Kidney (tissue), 13 donors: ENCODE measurements at regions not wholly inside any gene's neighbourhood (a gene's known extent, or its start where the extent isn't known, plus 50 kb on each side); places are given as distances from the start of the nearest gene placed in this dataset.
"Not testable (repeated sequence)": the region's sequence is repeated elsewhere in the genome, so short reads cannot be mapped to it uniquely, and the experiment has no call there.

Experiments
- DNase-seq, 5 donors: peaks; one replicate each; pipeline ENCODE4 v3.0.0-alpha.2; 2013 to 2020
- FAIRE-seq: peaks from 2 replicates; lab custom pipeline; 2012; peaks lifted over from hg19 to GRCh38; lab: Jason Lieb, UNC
- H3K27ac ChIP-seq, 2 donors: one replicate each; pipeline ENCODE4 v1.7.0; 2013; ENCODE audit warnings: low read depth in 2 of 2, low read length in 2 of 2, inconsistent platforms in 1 of 2
- H3K27me3 ChIP-seq: one replicate; pipeline ENCODE4 v1.7.1; 2013; ENCODE audit warnings: low read length, inconsistent platforms; ENCODE audit not compliant: control insufficient read depth, insufficient read depth
- H3K36me3 ChIP-seq, 3 donors: one replicate each; pipeline versions ENCODE4 v1.7.0 to v1.7.1; 2013; ENCODE audit warnings: low read length in 3 of 3, control low read depth in 1 of 3, inconsistent platforms in 1 of 3; ENCODE audit not compliant: insufficient read depth in 3 of 3, control insufficient read depth in 2 of 3
- H3K4me1 ChIP-seq, 3 donors: one replicate each; pipeline versions ENCODE4 v1.7.0 to v1.7.1; 2013; ENCODE audit warnings: low read length in 3 of 3, inconsistent platforms in 1 of 3, low read depth in 1 of 3; ENCODE audit not compliant: control insufficient read depth in 2 of 3, insufficient read depth in 2 of 3
- H3K4me3 ChIP-seq, 3 donors: one replicate each; pipeline versions ENCODE4 v1.7.0 to v1.8.1; 2013; ENCODE audit warnings: low read length in 3 of 3, control low read depth in 1 of 3, inconsistent platforms in 1 of 3
- H3K9ac ChIP-seq, 3 donors: one replicate each; pipeline versions ENCODE4 v1.7.0 to v1.7.1; 2013; ENCODE audit warnings: low read length in 3 of 3, control low read depth in 1 of 3, inconsistent platforms in 1 of 3
- H3K9me3 ChIP-seq, 3 donors: one replicate each; pipeline versions ENCODE4 v1.7.0 to v1.7.1; 2013; ENCODE audit warnings: low read length in 3 of 3, control low read depth in 1 of 3, inconsistent platforms in 1 of 3; ENCODE audit not compliant: control insufficient read depth in 2 of 3, insufficient read depth in 1 of 3
- CTCF ChIP-seq: IDR thresholded peaks from 3 replicates; pipeline ENCODE4 v1.5.1; 2012; ENCODE audit warnings: mild to moderate bottlenecking, moderate library complexity, borderline replicate concordance; ENCODE audit not compliant: insufficient read depth; ENCODE audit errors: extremely low read depth
- intact Hi-C: fragments of 100-400 bp; cut with DNase I; formaldehyde crosslinking; loops from one replicate; pipeline ENCODE4 v1.11.1; 2022
- donor health status: control.
- donor health status: control.
- donor health status: control.
- donor health status: control.
- donor health status: control.
- donor health status: DM: yes; HTN: yes; CAD: no.
- donor health status: Normal renal cell carcinoma (clear cell type).

- no peak overlapping the region for H3K4me3 ChIP-seq
- H3K27ac ChIP-seq = no peak overlapping the region
- TF ChIP-seq CTCF = no peak
- no peaks in the 10 kb centered on the region for H3K36me3 ChIP-seq
- no peaks in the 10 kb centered on the region for H3K9me3 ChIP-seq
- intact Hi-C loops = no loop called here
- no peak for FAIRE-seq
- no peak for DNase-seq
- no peaks in the 10 kb centered on the region for H3K27me3 ChIP-seq
- H3K4me1 ChIP-seq = no peaks in the 10 kb centered on the region
- no peak overlapping the region for H3K9ac ChIP-seq
These were observed 258.6 kb downstream of the CENPC start for GRCh38 chr4:67286724-67287123.

GRCh38 chr4:67282749-67283148 lies 262.6 kb downstream of the CENPC start:
- Histone ChIP-seq H3K27ac (no peak overlapping the region), H3K36me3 (no peaks in the 10 kb centered on the region), H3K4me3 (no peak overlapping the region), H3K9me3 (no peaks in the 10 kb centered on the region), H3K4me1 (no peaks in the 10 kb centered on the region), H3K27me3 (no peaks in the 10 kb centered on the region), H3K9ac (no peak overlapping the region)
- FAIRE-seq (no peak), DNase-seq (peak in 1 of 5 donors; percentile 64)
- intact Hi-C loops = no loop called here
- TF ChIP-seq CTCF = no peak

GRCh38 chr4:67275179-67275750 lies 270.0 kb downstream of the CENPC start:
- FAIRE-seq = no peak
- no peak for TF ChIP-seq CTCF
- DNase-seq = peak in 1 of 5 donors; percentile 49

GRCh38 chr4:67274671-67275070 lies 270.6 kb downstream of the CENPC start:
- FAIRE-seq = not testable (repeated sequence)

More at GRCh38 chr4:67275179-67275750, 270.0 kb downstream of the CENPC start:
- Histone ChIP-seq H3K9ac (no peak overlapping the region), H3K36me3 (no peaks in the 10 kb centered on the region), H3K27me3 (no peaks in the 10 kb centered on the region), H3K9me3 (no peaks in the 10 kb centered on the region), H3K27ac (no peak overlapping the region), H3K4me1 (no peaks in the 10 kb centered on the region), H3K4me3 (no peak overlapping the region)
- intact Hi-C loops = no loop called here

More at GRCh38 chr4:67274671-67275070, 270.6 kb downstream of the CENPC start:
- H3K36me3 ChIP-seq, H3K4me3 ChIP-seq, DNase-seq, intact Hi-C loops, H3K9ac ChIP-seq, H3K9me3 ChIP-seq, H3K27ac ChIP-seq, H3K27me3 ChIP-seq, H3K4me1 ChIP-seq: not testable (repeated sequence)
